ENCODE measurements at regions not wholly inside any gene's neighbourhood (a gene's known extent, or its start where the extent isn't known, plus 50 kb on each side); places are given as distances from the start of the nearest gene placed in this dataset.

GRCh38 chr3:177598097-177598833 lies 401.0 kb upstream of the TBL1XR1 start:
- Histone ChIP-seq H3K79me2 (ENCODE audit: control insufficient read depth in 1 of 2, insufficient read depth in 2 of 2, low read length in 2 of 2) (no peaks in the 10 kb centered on the region), H3K27me3 (replicated peaks in 1 of 4; ENCODE audit: control insufficient read depth in 3 of 4, extremely low read depth in 1 of 4, insufficient read depth in 3 of 4, low read length in 3 of 4) (no peaks in the 10 kb centered on the region), H3K4me2 (ENCODE audit: insufficient read depth in 1 of 2, low read depth in 2 of 2, low read length in 2 of 2) (no peak overlapping the region), H3K79me1 (ENCODE audit: low read depth, low read length) (no peaks in the 10 kb centered on the region), H4K91ac (replicated peaks; ENCODE audit: insufficient read length, low read length) (no peak overlapping the region), H4K8ac (ENCODE audit: extremely low read depth, insufficient read depth, low read length) (no peak overlapping the region), H2AFZ (ENCODE audit: low read length) (no peak overlapping the region), H4K20me1 (replicated peaks in 1 of 2; ENCODE audit: control insufficient read depth in 1 of 2, insufficient read depth in 2 of 2, low read length in 2 of 2) (no peaks in the 10 kb centered on the region), H2BK12ac (ENCODE audit: low read depth, low read length) (no peak overlapping the region), H3K14ac (ENCODE audit: insufficient read length) (no peak overlapping the region), H3K4me1 (replicated peaks in 1 of 4; ENCODE audit: control insufficient read depth in 3 of 4, insufficient read depth in 4 of 4, low read length in 3 of 4) (peaks cover 0 to 12% (median 7%) of the 10 kb centered on the region in 4 experiments; a peak in 6 of 7 replicates), H2BK120ac (replicated peaks; ENCODE audit: low read depth, low read length) (no peak overlapping the region), H3K36me3 (ENCODE audit: control insufficient read depth in 2 of 4, insufficient read depth in 4 of 4, low read length in 3 of 4) (no peaks in the 10 kb centered on the region), H4K5ac (ENCODE audit: insufficient read length, low read depth, low read length) (no peak overlapping the region), H3K9ac (replicated peaks in 1 of 4; ENCODE audit: extremely low read depth in 1 of 4, low read depth in 3 of 4, low read length in 3 of 4) (no peak overlapping the region), H3K56ac (replicated peaks; ENCODE audit: insufficient read length, low read depth, low read length) (no peak overlapping the region), H3K4me3 (ENCODE audit: extremely low read depth in 1 of 4, insufficient read depth in 2 of 4, low read depth in 3 of 4, low read length in 4 of 4) (no peak overlapping the region), H2BK20ac (ENCODE audit: low read length) (no peak overlapping the region), H3K23me2 (ENCODE audit: low read depth, low read length) (no peaks in the 10 kb centered on the region), H2BK5ac (ENCODE audit: low read depth, low read length) (no peak overlapping the region), H3K18ac (ENCODE audit: extremely low read depth, low read length) (no peak overlapping the region), H3K23ac (ENCODE audit: insufficient read length) (no peak overlapping the region), H3K27ac (ENCODE audit: low read depth, low read length) (no peak overlapping the region), H3K9me3 (ENCODE audit: insufficient read depth in 2 of 2, low read depth in 1 of 2, low read length in 1 of 2) (no peaks in the 10 kb centered on the region), H2AK5ac (ENCODE audit: low read depth, low read length) (no peak overlapping the region), H3K4ac (replicated peaks; ENCODE audit: insufficient read length, low read depth, low read length) (no peak overlapping the region), H2BK15ac (ENCODE audit: low read length) (no peak overlapping the region)
- ChIA-PET POLR2A (ENCODE audit: partially characterized antibody) (interaction anchor here (0.7 to 1.0 kb wide), 2 partner anchors 9 to 91 kb away, joined by 3 to 4 read pairs; no protein-coding TSS in a partner anchor), CTCF (ENCODE audit: partially characterized antibody) (interaction anchor here (0.9 kb wide), 1 partner anchor 179 kb away, joined by 3 read pairs; no protein-coding TSS in a partner anchor)
- FAIRE-seq (no peak), DNase-seq (ENCODE audit: low read depth in 1 of 2, low spot score in 2 of 2) (no peak)
- WGBS, 2 experiments (ENCODE audit: extremely low coverage in 1 of 2, insufficient coverage in 1 of 2, insufficient read length in 1 of 2, insufficient replicate concordance in 2 of 2, low coverage in 1 of 2, low lambda C conversion rate in 2 of 2, missing lambda C conversion rate in 1 of 2), result 73% methylated on average over 4 of the region's 4 CpGs; no CpG with 5 or more reads in 1 of the 2 experiments
- TF ChIP-seq RFX5 (IDR thresholded peaks at IDR 0.05; ENCODE audit: borderline replicate concordance, low read depth, low read length) (no peak), E2F6 (IDR thresholded peaks at IDR 0.05) (no peak), CREB1 (IDR thresholded peaks at IDR 0.05) (no peak), NRF1 (IDR thresholded peaks at IDR 0.05; ENCODE audit: low read depth, low read length) (no peak), KDM4A (IDR thresholded peaks at IDR 0.05; ENCODE audit: low read depth, low read length, severe bottlenecking) (no peak), SUZ12 (IDR thresholded peaks at IDR 0.05; ENCODE audit: low read length) (no peak), RAD21 (IDR thresholded peaks at IDR 0.05 in 1 of 2, conservative IDR thresholded peaks at IDR 0.05 in 1 of 2; ENCODE audit: low read depth in 2 of 2, low read length in 2 of 2) (no peak), FOSL1 (IDR thresholded peaks at IDR 0.05; ENCODE audit: insufficient read depth, low read depth, low read length) (no peak), USF2 (IDR thresholded peaks at IDR 0.05; ENCODE audit: low read length) (no peak), BCL11A (IDR thresholded peaks at IDR 0.05; ENCODE audit: low read depth in 2 of 2, low read length in 2 of 2) (no peak), POU5F1 (IDR thresholded peaks at IDR 0.05; ENCODE audit: low read depth, low read length) (no peak)
